HG02763 (cell line): ENCODE measurements at regions not wholly inside any gene's neighbourhood (a gene's known extent, or its start where the extent isn't known, plus 50 kb on each side); places are given as distances from the start of the nearest gene placed in this dataset.
"Not testable (repeated sequence)": the region's sequence is repeated elsewhere in the genome, so short reads cannot be mapped to it uniquely, and the experiment has no call there.

ENCODE experiments used
- ATAC-seq: cut with Tn5 transposase; IDR thresholded peaks from one replicate; pipeline ENCODE4 v1.9.1; 2021; ENCODE audit warnings: mild to moderate bottlenecking, moderate library complexity; ENCODE audit not compliant: unreplicated experiment

- ATAC-seq = no peak
Observed at GRCh38 chr2:21763501-21763900, 639.7 kb downstream of the TDRD15 start.

- ATAC-seq = no peak
Observed at GRCh38 chr2:21770787-21771186, 647.0 kb downstream of the TDRD15 start.

GRCh38 chr2:21772624-21773023 is 648.9 kb downstream of the TDRD15 start:
- ATAC-seq = no peak

- ATAC-seq = no peak
Observed at GRCh38 chr2:21773168-21773567, 649.4 kb downstream of the TDRD15 start.

GRCh38 chr2:21774691-21775368 is 651.1 kb downstream of the TDRD15 start:
- ATAC-seq = no peak

- ATAC-seq = no peak
Observed at GRCh38 chr2:21779786-21780185, 656.0 kb downstream of the TDRD15 start.

GRCh38 chr2:21781962-21782361 is 658.2 kb downstream of the TDRD15 start:
- ATAC-seq = no peak

GRCh38 chr2:21782866-21783265 is 659.1 kb downstream of the TDRD15 start:
- no peak for ATAC-seq

GRCh38 chr2:21787941-21788340 is 664.2 kb downstream of the TDRD15 start:
- no peak for ATAC-seq

- ATAC-seq = not testable (repeated sequence)
Observed at GRCh38 chr2:21790311-21790710, 666.5 kb downstream of the TDRD15 start.

- ATAC-seq = no peak
Observed at GRCh38 chr2:21792571-21792970, 668.8 kb downstream of the TDRD15 start.

- ATAC-seq = no peak
Observed at GRCh38 chr2:21793461-21793860, 669.7 kb downstream of the TDRD15 start.

GRCh38 chr2:21794611-21795010 is 670.8 kb downstream of the TDRD15 start:
- ATAC-seq = no peak

GRCh38 chr2:21800356-21800755 is 676.6 kb downstream of the TDRD15 start:
- ATAC-seq = no peak

- ATAC-seq = no peak
Observed at GRCh38 chr2:21803550-21803949, 679.8 kb downstream of the TDRD15 start.

- no peak for ATAC-seq
Observed at GRCh38 chr2:21804151-21804550, 680.4 kb downstream of the TDRD15 start.

GRCh38 chr2:21811541-21811940 is 687.8 kb downstream of the TDRD15 start:
- no peak for ATAC-seq

- no peak for ATAC-seq
Observed at GRCh38 chr2:21812766-21813165, 689.0 kb downstream of the TDRD15 start.

- no peak for ATAC-seq
Observed at GRCh38 chr2:21814588-21815149, 690.9 kb downstream of the TDRD15 start.

- no peak for ATAC-seq
Observed at GRCh38 chr2:21818212-21818795, 694.5 kb downstream of the TDRD15 start.

GRCh38 chr2:21819454-21819853 is 695.7 kb downstream of the TDRD15 start:
- no peak for ATAC-seq

- no peak for ATAC-seq
Observed at GRCh38 chr2:21820271-21820670, 696.5 kb downstream of the TDRD15 start.
